NCI-H69 (cell line): ENCODE measurements at regions not wholly inside any gene's neighbourhood (a gene's known extent, or its start where the extent isn't known, plus 50 kb on each side); places are given as distances from the start of the nearest gene placed in this dataset.
"Not testable (repeated sequence)": the region's sequence is repeated elsewhere in the genome, so short reads cannot be mapped to it uniquely, and the experiment has no call there.

Experiments used
- DNase-seq: peaks from one replicate; lab custom pipeline; 2025; lab: John Stamatoyannopoulos, UW

GRCh38 chr1:104463126-104463697, 713.5 kb downstream of the AMY1C start:
- no peak for DNase-seq

- no peak for DNase-seq
These were observed 716.4 kb downstream of the AMY1C start for GRCh38 chr1:104466068-104466467.

GRCh38 chr1:104467590-104467989, 717.9 kb downstream of the AMY1C start:
- no peak for DNase-seq

GRCh38 chr1:104468282-104468681, 718.6 kb downstream of the AMY1C start:
- DNase-seq = no peak

GRCh38 chr1:104476126-104476525, 726.4 kb downstream of the AMY1C start:
- DNase-seq = no peak

- DNase-seq = no peak
These were observed 738.8 kb downstream of the AMY1C start for GRCh38 chr1:104488296-104489015.

GRCh38 chr1:104526158-104526795, 776.6 kb downstream of the AMY1C start:
- DNase-seq = no peak

- no peak for DNase-seq
These were observed 782.3 kb downstream of the AMY1C start for GRCh38 chr1:104531990-104532389.

- no peak for DNase-seq
These were observed 824.9 kb downstream of the AMY1C start for GRCh38 chr1:104574620-104575019.

- no peak for DNase-seq
These were observed 843.2 kb downstream of the AMY1C start for GRCh38 chr1:104592926-104593325.

GRCh38 chr1:104593413-104594187, 843.9 kb downstream of the AMY1C start:
- DNase-seq = no peak

- DNase-seq = no peak
These were observed 867.8 kb downstream of the AMY1C start for GRCh38 chr1:104617474-104617873.

GRCh38 chr1:104621221-104621620, 871.5 kb downstream of the AMY1C start:
- DNase-seq = no peak

GRCh38 chr1:104624538-104624937, 874.8 kb downstream of the AMY1C start:
- DNase-seq = no peak

- DNase-seq = no peak
These were observed 879.9 kb downstream of the AMY1C start for GRCh38 chr1:104629589-104629988.

- DNase-seq = peak; percentile 2
These were observed 881.0 kb downstream of the AMY1C start for GRCh38 chr1:104630567-104631149.

- DNase-seq = peak; percentile 48
These were observed 886.9 kb downstream of the AMY1C start for GRCh38 chr1:104636581-104636980.

- peak; percentile 9 for DNase-seq
These were observed 896.5 kb downstream of the AMY1C start for GRCh38 chr1:104646233-104646632.

GRCh38 chr1:104648269-104648691, 898.6 kb downstream of the AMY1C start:
- DNase-seq = peak; percentile 95

- DNase-seq = not testable (repeated sequence)
These were observed 914.7 kb downstream of the AMY1C start for GRCh38 chr1:104664374-104664773.

GRCh38 chr1:104665300-104665699, 915.6 kb downstream of the AMY1C start:
- DNase-seq = no peak

GRCh38 chr1:104671684-104672353, 922.1 kb downstream of the AMY1C start:
- peak; percentile 13 for DNase-seq
